ENCODE measurements at regions not wholly inside any gene's neighbourhood (a gene's known extent, or its start where the extent isn't known, plus 50 kb on each side); places are given as distances from the start of the nearest gene placed in this dataset.

GRCh38 chr4:104217526-104217925, 277.2 kb downstream of the CXXC4 start:
- Histone ChIP-seq H3K4me3 (no peak overlapping the region), H3K4me1 (no peaks in the 10 kb centered on the region), H3K27me3 (no peaks in the 10 kb centered on the region), H3K36me3 (no peaks in the 10 kb centered on the region), H3K9me3 (no peaks in the 10 kb centered on the region), H3K27ac (no peak overlapping the region)
- no peak for DNase-seq (ENCODE audit: low spot score in 2 of 2)
- WGBS, result 68% methylated on average over 1 of the region's 1 CpG
- TF ChIP-seq EP300 (IDR thresholded peaks at IDR 0.05) (no peak), POLR2AphosphoS5 (IDR thresholded peaks at IDR 0.05) (no peak), CTCF (IDR thresholded peaks at IDR 0.05) (no peak), POLR2A (IDR thresholded peaks at IDR 0.05) (no peak)

DNA sequence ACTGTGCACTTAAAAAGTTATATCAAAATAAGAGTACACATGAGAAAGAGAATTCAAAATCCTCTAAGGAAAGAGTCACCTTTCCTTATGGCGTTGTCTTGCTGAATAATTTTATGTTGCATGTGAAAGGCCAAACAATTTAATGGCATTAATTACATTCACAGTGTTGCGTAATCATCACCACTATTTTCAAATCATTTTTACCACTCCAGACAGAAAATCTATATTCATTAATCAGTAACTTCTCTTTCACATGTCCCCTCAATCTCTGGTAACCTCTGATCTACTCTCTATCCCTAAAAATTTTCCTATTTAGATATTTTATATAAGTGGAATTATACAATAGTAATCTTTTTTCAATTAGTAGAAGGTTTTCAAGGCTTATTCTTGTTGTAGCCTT, 283.0 kb downstream of the CXXC4 start:
- no peak overlapping the region for H3K4me3 ChIP-seq
- WGBS, result 83% methylated on average over 2 of the region's 2 CpGs
- H3K9me3 ChIP-seq, result no peaks in the 10 kb centered on the region
- H3K27me3 ChIP-seq, result no peaks in the 10 kb centered on the region
- H3K4me1 ChIP-seq, result no peaks in the 10 kb centered on the region
- H3K36me3 ChIP-seq, result no peaks in the 10 kb centered on the region
- TF ChIP-seq POLR2A (IDR thresholded peaks at IDR 0.05) (no peak), EP300 (IDR thresholded peaks at IDR 0.05) (no peak), POLR2AphosphoS5 (IDR thresholded peaks at IDR 0.05) (no peak), CTCF (IDR thresholded peaks at IDR 0.05) (no peak)
- H3K27ac ChIP-seq, result no peak overlapping the region
- no peak for DNase-seq (ENCODE audit: low spot score in 2 of 2)

GRCh38 chr4:104210420-104210819, 284.3 kb downstream of the CXXC4 start:
- WGBS, result 73% methylated on average over 4 of the region's 4 CpGs
- Histone ChIP-seq H3K27me3 (no peaks in the 10 kb centered on the region), H3K4me3 (no peak overlapping the region), H3K36me3 (no peaks in the 10 kb centered on the region), H3K9me3 (no peaks in the 10 kb centered on the region), H3K4me1 (no peaks in the 10 kb centered on the region), H3K27ac (no peak overlapping the region)
- TF ChIP-seq POLR2A (IDR thresholded peaks at IDR 0.05), result no peak
- TF ChIP-seq CTCF (IDR thresholded peaks at IDR 0.05), result no peak
- no peak for TF ChIP-seq EP300 (IDR thresholded peaks at IDR 0.05)
- no peak for TF ChIP-seq POLR2AphosphoS5 (IDR thresholded peaks at IDR 0.05)
- no peak for DNase-seq (ENCODE audit: low spot score in 2 of 2)

GRCh38 chr4:104206784-104207183, 287.9 kb downstream of the CXXC4 start:
- Histone ChIP-seq H3K27me3 (no peaks in the 10 kb centered on the region), H3K4me1 (no peaks in the 10 kb centered on the region), H3K27ac (no peak overlapping the region), H3K36me3 (no peaks in the 10 kb centered on the region), H3K4me3 (no peak overlapping the region), H3K9me3 (no peaks in the 10 kb centered on the region)
- TF ChIP-seq CTCF (IDR thresholded peaks at IDR 0.05) (no peak), POLR2AphosphoS5 (IDR thresholded peaks at IDR 0.05) (no peak)
- 47% methylated on average over 1 of the region's 1 CpG for WGBS
- DNase-seq (ENCODE audit: low spot score in 2 of 2), result no peak

DNA sequence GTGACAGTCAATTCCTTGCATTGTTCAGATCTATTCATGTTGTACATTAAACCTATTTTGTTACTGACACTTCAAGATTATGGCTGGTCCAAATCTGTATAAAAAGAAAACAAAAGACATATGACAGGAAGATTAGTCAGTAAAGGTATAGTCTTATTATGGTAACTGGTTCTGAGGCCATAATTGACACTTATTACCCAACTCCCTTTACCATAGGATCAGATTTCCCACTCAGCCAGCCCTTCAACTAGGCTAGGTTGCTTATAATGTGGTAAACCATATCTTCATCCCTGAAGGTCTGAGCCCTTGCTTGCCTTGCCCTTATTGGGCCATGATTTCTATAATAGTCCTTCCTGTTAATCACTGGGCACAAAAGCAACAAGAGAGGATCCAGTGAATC, 289.6 kb downstream of the CXXC4 start:
- no peak overlapping the region for H3K4me3 ChIP-seq
- no peak overlapping the region for H3K27ac ChIP-seq
- TF ChIP-seq POLR2AphosphoS5 (IDR thresholded peaks at IDR 0.05) (no peak), CTCF (IDR thresholded peaks at IDR 0.05) (no peak), EP300 (IDR thresholded peaks at IDR 0.05) (no peak), POLR2A (IDR thresholded peaks at IDR 0.05) (no peak)
- no peaks in the 10 kb centered on the region for H3K36me3 ChIP-seq
- DNase-seq (ENCODE audit: low spot score in 2 of 2), result no peak
- H3K27me3 ChIP-seq, result no peaks in the 10 kb centered on the region
- H3K4me1 ChIP-seq, result no peaks in the 10 kb centered on the region
- no peaks in the 10 kb centered on the region for H3K9me3 ChIP-seq
